Smooth muscle cell (in vitro differentiated cells): ENCODE measurements at regions not wholly inside any gene's neighbourhood (a gene's known extent, or its start where the extent isn't known, plus 50 kb on each side); places are given as distances from the start of the nearest gene placed in this dataset.

Experiments
- DNase-seq: peaks from one replicate; lab custom pipeline; 2025; ENCODE audit not compliant: unreplicated experiment; lab: John Stamatoyannopoulos, UW
- H2AFZ ChIP-seq: fragments of 200-600 bp; sonication (generic); 2 replicates; pipeline ENCODE4 v1.6.0; 2016; ENCODE audit warnings: antibody characterized with exemption, low read depth, mild to moderate bottlenecking
- H3F3A ChIP-seq: fragments of 200-600 bp; sonication (generic); 2 replicates; pipeline ENCODE4 v1.6.0; 2017; ENCODE audit warnings: antibody characterized with exemption, low read depth
- H3K27ac ChIP-seq: fragments of 200-600 bp; sonication (generic); 2 replicates; pipeline ENCODE4 v1.5.1; 2016; ENCODE audit warnings: low read depth, mild to moderate bottlenecking
- H3K27me3 ChIP-seq: fragments of 200-600 bp; sonication (generic); 2 replicates; pipeline ENCODE4 v1.6.1; 2016; ENCODE audit warnings: low read depth, mild to moderate bottlenecking
- H3K36me3 ChIP-seq: fragments of 200-600 bp; sonication (generic); 2 replicates; pipeline ENCODE4 v1.5.1; 2016; ENCODE audit warnings: low read depth
- H3K4me1 ChIP-seq: fragments of 200-600 bp; sonication (generic); 2 replicates; pipeline ENCODE4 v1.5.1; 2016; ENCODE audit warnings: low read depth
- H3K4me2 ChIP-seq: fragments of 200-600 bp; sonication (generic); 2 replicates; pipeline ENCODE4 v1.6.0; 2016; ENCODE audit warnings: mild to moderate bottlenecking
- H3K4me3 ChIP-seq: fragments of 200-600 bp; sonication (generic); 2 replicates; pipeline ENCODE4 v1.5.1; 2016; ENCODE audit warnings: mild to moderate bottlenecking
- H3K79me2 ChIP-seq: fragments of 200-600 bp; sonication (generic); 2 replicates; pipeline ENCODE4 v1.6.0; 2016; ENCODE audit warnings: low read depth, mild to moderate bottlenecking
- H3K9ac ChIP-seq: fragments of 200-600 bp; sonication (generic); 2 replicates; pipeline ENCODE4 v1.6.0; 2016; ENCODE audit warnings: low read depth
- H3K9me3 ChIP-seq: fragments of 200-600 bp; sonication (generic); replicated peaks from 2 replicates; pipeline ENCODE4 v1.5.1; 2016; ENCODE audit warnings: low read depth
- H4K20me1 ChIP-seq: fragments of 200-600 bp; sonication (generic); 2 replicates; pipeline ENCODE4 v1.6.0; 2016; ENCODE audit warnings: low read depth
- whole genome bisulfite sequencing: methylation state at CpG from one replicate; pipeline ENCODE4 v1.1.7; 2016; ENCODE audit warnings: low lambda C conversion rate; 5-methylcytosine and 5-hydroxymethylcytosine counted together
- TF ChIP-seq, protein P1 (sequence below): fragments of 200-600 bp; sonication (generic); IDR thresholded peaks from 2 replicates; pipeline ENCODE4 v1.5.1; 2017; ENCODE audit warnings: borderline replicate concordance, mild to moderate bottlenecking, antibody characterized with exemption; ENCODE audit not compliant: insufficient read depth, poor library complexity, severe bottlenecking

DNA sequence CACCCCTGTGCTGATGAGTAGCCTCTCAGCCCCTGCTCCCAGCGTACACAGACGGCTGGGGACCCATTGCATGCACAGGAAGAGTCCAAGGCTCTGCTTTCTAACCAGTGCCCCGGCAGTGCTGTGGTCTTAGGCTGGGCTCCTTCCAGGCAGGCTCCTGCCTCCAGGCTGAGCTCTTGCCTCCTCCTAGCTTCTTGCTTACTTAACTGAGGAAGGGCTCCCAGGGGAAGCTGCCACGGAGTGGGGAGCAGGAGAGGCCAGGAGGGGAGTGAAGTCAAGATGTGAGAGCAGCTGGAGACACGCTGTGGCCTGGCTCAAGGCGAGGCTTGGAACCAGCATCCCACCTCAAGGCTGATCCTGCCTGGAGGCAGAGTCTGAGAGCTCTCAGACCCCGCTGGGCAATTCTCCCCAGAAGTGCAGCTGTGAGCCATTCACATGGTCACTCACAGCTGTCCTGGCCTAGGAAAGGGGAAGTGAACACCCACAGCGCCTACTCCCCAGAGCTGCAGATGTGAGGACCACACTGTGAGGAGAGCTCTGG lies 141.0 kb downstream of the TBXT start:
- Histone ChIP-seq H3K27ac (no peak overlapping the region), H3K9me3 (no peaks in the 10 kb centered on the region), H3F3A (no peaks in the 10 kb centered on the region), H2AFZ (no peak overlapping the region), H4K20me1 (no peaks in the 10 kb centered on the region), H3K4me1 (no peaks in the 10 kb centered on the region), H3K27me3 (no peaks in the 10 kb centered on the region), H3K36me3 (no peaks in the 10 kb centered on the region), H3K79me2 (no peaks in the 10 kb centered on the region), H3K4me2 (no peak overlapping the region), H3K4me3 (no peak overlapping the region), H3K9ac (no peak overlapping the region)
- TF ChIP-seq, protein P1, sequence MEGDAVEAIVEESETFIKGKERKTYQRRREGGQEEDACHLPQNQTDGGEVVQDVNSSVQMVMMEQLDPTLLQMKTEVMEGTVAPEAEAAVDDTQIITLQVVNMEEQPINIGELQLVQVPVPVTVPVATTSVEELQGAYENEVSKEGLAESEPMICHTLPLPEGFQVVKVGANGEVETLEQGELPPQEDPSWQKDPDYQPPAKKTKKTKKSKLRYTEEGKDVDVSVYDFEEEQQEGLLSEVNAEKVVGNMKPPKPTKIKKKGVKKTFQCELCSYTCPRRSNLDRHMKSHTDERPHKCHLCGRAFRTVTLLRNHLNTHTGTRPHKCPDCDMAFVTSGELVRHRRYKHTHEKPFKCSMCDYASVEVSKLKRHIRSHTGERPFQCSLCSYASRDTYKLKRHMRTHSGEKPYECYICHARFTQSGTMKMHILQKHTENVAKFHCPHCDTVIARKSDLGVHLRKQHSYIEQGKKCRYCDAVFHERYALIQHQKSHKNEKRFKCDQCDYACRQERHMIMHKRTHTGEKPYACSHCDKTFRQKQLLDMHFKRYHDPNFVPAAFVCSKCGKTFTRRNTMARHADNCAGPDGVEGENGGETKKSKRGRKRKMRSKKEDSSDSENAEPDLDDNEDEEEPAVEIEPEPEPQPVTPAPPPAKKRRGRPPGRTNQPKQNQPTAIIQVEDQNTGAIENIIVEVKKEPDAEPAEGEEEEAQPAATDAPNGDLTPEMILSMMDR = no peak
- WGBS = 85% methylated on average over 8 of the region's 8 CpGs
- DNase-seq = no peak

DNA sequence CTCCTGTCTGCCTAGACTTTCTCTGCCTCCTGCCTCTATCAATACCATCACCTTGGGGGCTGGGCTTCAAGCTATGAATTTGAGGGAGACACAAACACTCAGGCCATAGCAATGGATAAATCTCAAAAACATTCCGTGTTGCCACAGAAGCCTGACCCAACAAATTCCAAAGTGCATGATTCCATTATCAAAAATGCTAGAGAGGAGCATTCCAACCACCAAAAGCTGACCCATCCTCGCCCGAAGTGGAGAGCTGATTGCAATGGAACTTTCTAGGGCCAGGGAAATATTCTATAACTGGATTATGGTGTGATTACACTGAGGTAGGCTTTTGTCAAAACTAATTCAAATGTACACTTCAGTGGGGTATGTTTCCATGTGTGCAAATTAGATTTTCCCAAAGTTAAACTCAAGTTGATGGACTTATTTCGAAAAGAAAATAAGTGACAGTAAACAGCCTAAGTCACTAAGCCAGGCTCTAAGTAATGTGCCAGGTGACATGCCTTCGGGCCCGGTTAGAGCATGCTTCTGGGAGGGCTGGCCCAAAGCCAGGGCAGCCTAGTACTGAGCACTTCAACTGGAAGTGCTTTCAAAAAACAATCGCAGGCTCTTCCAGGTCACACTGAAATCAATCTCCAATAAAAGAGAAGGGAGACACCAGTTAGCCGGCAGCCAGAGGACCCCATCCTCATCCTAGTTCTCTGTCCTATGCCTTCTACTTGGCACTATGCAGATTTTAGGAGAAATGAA lies 142.3 kb downstream of the TBXT start:
- H3K27me3 ChIP-seq = no peaks in the 10 kb centered on the region
- TF ChIP-seq, protein P1 = no peak
- no peak overlapping the region for H3K4me3 ChIP-seq
- H2AFZ ChIP-seq = no peak overlapping the region
- 70% methylated on average over 8 of the region's 8 CpGs for WGBS
- H3K27ac ChIP-seq = peak overlapping the region; percentile 51
- H3K4me1 ChIP-seq = no peaks in the 10 kb centered on the region
- H3K9ac ChIP-seq = no peak overlapping the region
- H3K9me3 ChIP-seq = no peaks in the 10 kb centered on the region
- H3K4me2 ChIP-seq = no peak overlapping the region
- H3K79me2 ChIP-seq = no peaks in the 10 kb centered on the region
- no peak for DNase-seq
- no peaks in the 10 kb centered on the region for H3K36me3 ChIP-seq
- H4K20me1 ChIP-seq = no peaks in the 10 kb centered on the region
- H3F3A ChIP-seq = no peaks in the 10 kb centered on the region

DNA sequence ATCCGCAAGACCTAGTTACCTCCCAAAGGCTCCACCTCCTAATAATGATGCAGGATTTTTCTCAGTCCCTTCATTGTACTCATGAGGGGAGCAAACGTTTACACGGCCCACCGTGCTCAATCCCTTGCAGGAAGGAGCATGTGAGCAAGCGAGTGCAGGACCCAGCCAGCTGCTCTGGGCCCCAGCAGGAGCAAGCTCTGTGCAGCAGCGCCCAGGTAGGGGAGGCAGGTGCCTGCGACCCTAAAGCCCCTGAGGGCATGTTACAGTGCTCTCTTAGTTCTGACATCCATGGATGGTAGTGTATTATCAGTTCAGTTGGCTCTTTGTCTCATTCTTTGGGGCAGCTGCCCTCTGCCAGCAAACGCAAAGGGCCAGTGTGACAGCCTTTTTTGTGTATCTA lies 143.4 kb downstream of the TBXT start:
- H3K4me2 ChIP-seq = no peak overlapping the region
- no peaks in the 10 kb centered on the region for H3K27me3 ChIP-seq
- no peaks in the 10 kb centered on the region for H3K9me3 ChIP-seq
- H2AFZ ChIP-seq = no peak overlapping the region
- H3K79me2 ChIP-seq = no peaks in the 10 kb centered on the region
- no peak overlapping the region for H3K4me3 ChIP-seq
- H3F3A ChIP-seq = no peaks in the 10 kb centered on the region
- no peak overlapping the region for H3K9ac ChIP-seq
- TF ChIP-seq, protein P1 = no peak
- H3K4me1 ChIP-seq = no peaks in the 10 kb centered on the region
- no peak for DNase-seq
- 87% methylated on average over 8 of the region's 8 CpGs for WGBS
- no peak overlapping the region for H3K27ac ChIP-seq
- H4K20me1 ChIP-seq = no peaks in the 10 kb centered on the region
- H3K36me3 ChIP-seq = no peaks in the 10 kb centered on the region
